ENCODE measurements at regions not wholly inside any gene's neighbourhood (a gene's known extent, or its start where the extent isn't known, plus 50 kb on each side); places are given as distances from the start of the nearest gene placed in this dataset.

GRCh38 chr14:71301611-71302010 lies 394.4 kb downstream of the PCNX1 start:
- peaks cover 15% of the 10 kb centered on the region for H3K9me3 ChIP-seq (ENCODE audit: control insufficient read depth, insufficient read depth, low read length)
- no peak overlapping the region; the same call in 1 of the 2 replicates for H2AK5ac ChIP-seq (ENCODE audit: low read depth, low read length)
- H4K91ac ChIP-seq (ENCODE audit: insufficient read depth, low read depth, low read length) = no peak overlapping the region
- no peaks in the 10 kb centered on the region for H3K36me3 ChIP-seq (ENCODE audit: control insufficient read depth, insufficient read depth, low read length)
- H3K4me1 ChIP-seq (ENCODE audit: control insufficient read depth, insufficient read depth, low read length) = no peaks in the 10 kb centered on the region; the same call in 1 of the 2 replicates
- no peak overlapping the region for H3K18ac ChIP-seq (ENCODE audit: low read depth, low read length)
- no peak overlapping the region for H3K14ac ChIP-seq (replicated peaks; ENCODE audit: low read depth, low read length)
- no CpG with 5 or more reads among the region's 2 CpGs for WGBS, 2 experiments (ENCODE audit: extremely low coverage in 2 of 2, insufficient read length in 1 of 2)
- H2AK9ac ChIP-seq (replicated peaks; ENCODE audit: low read depth, low read length, poor library complexity) = no peak overlapping the region
- no peaks in the 10 kb centered on the region for H3K9me1 ChIP-seq (ENCODE audit: insufficient read depth, low read length)
- no peak overlapping the region for H3K4ac ChIP-seq (ENCODE audit: low read depth, low read length)
- H3K4me3 ChIP-seq (ENCODE audit: insufficient read depth, low read depth, low read length) = no peak overlapping the region
- no peak overlapping the region for H3K56ac ChIP-seq (ENCODE audit: extremely low read depth, insufficient read depth, low read length)
- H3K27ac ChIP-seq (ENCODE audit: insufficient read depth, low read length) = no peak overlapping the region
- H2BK15ac ChIP-seq (ENCODE audit: low read depth, low read length) = no peak overlapping the region
- intact Hi-C loops (cut with micrococcal nuclease) = no loop called here
- ChIA-PET CTCF (interaction anchor here (0.6 kb wide), 1 partner anchor 170 kb away, joined by 3 read pairs; no protein-coding TSS in a partner anchor), POLR2A (ENCODE audit: unreplicated experiment) (no interaction called here)
- no peak overlapping the region for H3K4me2 ChIP-seq (ENCODE audit: low read depth, low read length)
- no peak overlapping the region for H3K23ac ChIP-seq (ENCODE audit: low read depth, low read length)
- no peak overlapping the region for H2BK5ac ChIP-seq (ENCODE audit: low read depth, low read length, poor library complexity, severe bottlenecking)
- no peaks in the 10 kb centered on the region for H4K20me1 ChIP-seq (ENCODE audit: insufficient read depth, low read length)
- no peak overlapping the region for H3K9ac ChIP-seq (ENCODE audit: low read depth, low read length)
- H3K79me1 ChIP-seq (ENCODE audit: low read depth in 1 of 2, low read length in 2 of 2) = no peaks in the 10 kb centered on the region
- TF ChIP-seq RFX5 (IDR thresholded peaks at IDR 0.05; ENCODE audit: low read depth, low read length) (no peak), RCOR1 (IDR thresholded peaks at IDR 0.05; ENCODE audit: insufficient replicate concordance, low read length) (no peak)
- H3K27me3 ChIP-seq (ENCODE audit: control insufficient read depth, insufficient read depth, low read length) = no peaks in the 10 kb centered on the region
- no peak overlapping the region for H4K5ac ChIP-seq (ENCODE audit: low read depth, low read length)
- DNase-seq (no peak), ATAC-seq (ENCODE audit: low read depth) (no peak)
- dilution Hi-C loops (cut with HindIII; ENCODE audit: low sequenced_read_pairs, unreplicated experiment) = no loop called here
- in situ Hi-C loops (cut with MboI; ENCODE audit: low sequenced_read_pairs) = no loop called here
- BruUV-seq (replicated peaks) = no TSS peak
- H2BK120ac ChIP-seq (ENCODE audit: low read depth, low read length) = no peak overlapping the region
- no peak overlapping the region for H4K8ac ChIP-seq (ENCODE audit: low read depth in 2 of 2, low read length in 2 of 2)
- no peak overlapping the region for H2BK20ac ChIP-seq (ENCODE audit: low read depth, low read length)
- H2AFZ ChIP-seq (replicated peaks; ENCODE audit: low read length, poor library complexity) = no peak overlapping the region
